Transverse colon (tissue), 4 donors: ENCODE measurements at regions not wholly inside any gene's neighbourhood (a gene's known extent, or its start where the extent isn't known, plus 50 kb on each side); places are given as distances from the start of the nearest gene placed in this dataset.

Experiments used
- CTCF ChIP-seq, 5 experiments: fragments of 200-600 bp in 3 of 5; fragments of 450-650 bp in 2 of 5; sonication (generic) in 3 of 5; IDR thresholded peaks; 1 replicate in 2 of 5; 2 replicates in 3 of 5; pipeline ENCODE4 v1.5.1; 2016 to 2017; ENCODE audit warnings: antibody characterized with exemption in 5 of 5, inconsistent platforms in 3 of 5, mild to moderate bottlenecking in 2 of 5, moderate library complexity in 1 of 5
- EP300 ChIP-seq: sonication (generic); formaldehyde crosslinking; IDR thresholded peaks from one replicate; pipeline ENCODE4 v1.6.1; 2017; ENCODE audit warnings: antibody characterized with exemption, low read depth
- POLR2A ChIP-seq: fragments of 450-650 bp; IDR thresholded peaks from one replicate; pipeline ENCODE4 v1.6.1; 2016; ENCODE audit warnings: antibody characterized with exemption, mild to moderate bottlenecking, moderate library complexity
- POLR2AphosphoS5 ChIP-seq, 3 donors: sonication (generic); formaldehyde crosslinking; IDR thresholded peaks; one replicate each; pipeline ENCODE4 v1.6.1; 2016; ENCODE audit warnings: antibody characterized with exemption in 3 of 3

- TF ChIP-seq POLR2A (no peak), CTCF (IDR thresholded peaks at IDR 0.05) (no peak), EP300 (no peak), POLR2AphosphoS5 (IDR thresholded peaks at IDR 0.05) (no peak)
Measured at GRCh38 chr4:180335566-180335965, 1907.6 kb upstream of the TENM3 start.
